Colonic mucosa (tissue), 4 donors: ENCODE measurements at regions not wholly inside any gene's neighbourhood (a gene's known extent, or its start where the extent isn't known, plus 50 kb on each side); places are given as distances from the start of the nearest gene placed in this dataset.

Experiments
- DNase-seq: peaks from one replicate; pipeline ENCODE4 v3.0.0-alpha.2; 2020
- H3K27ac ChIP-seq: fragments of 200-600 bp; one replicate; pipeline ENCODE4 v1.8.0; 2021
- H3K27me3 ChIP-seq: fragments of 200-600 bp; one replicate; pipeline ENCODE4 v1.8.0; 2021
- H3K36me3 ChIP-seq: fragments of 200-600 bp; one replicate; pipeline ENCODE4 v1.8.0; 2021
- H3K4me1 ChIP-seq: fragments of 200-600 bp; one replicate; pipeline ENCODE4 v1.8.0; 2021; ENCODE audit warnings: mild to moderate bottlenecking
- H3K4me3 ChIP-seq: fragments of 200-600 bp; one replicate; pipeline ENCODE4 v1.8.0; 2021
- H3K9ac ChIP-seq, 2 donors: one replicate each; pipeline ENCODE4 v1.7.0; 2013; ENCODE audit warnings: control low read depth in 2 of 2, low read depth in 2 of 2, low read length in 2 of 2
- H3K9me3 ChIP-seq: fragments of 200-600 bp; one replicate; pipeline ENCODE4 v1.8.0; 2021
- CTCF ChIP-seq: fragments of 200-600 bp; IDR thresholded peaks from one replicate; pipeline ENCODE4 v1.8.0; 2022; ENCODE audit warnings: antibody characterized with exemption, mild to moderate bottlenecking
- intact Hi-C: fragments of 100-400 bp; cut with DNase I; formaldehyde crosslinking; loops from one replicate; pipeline ENCODE4 v1.14.1; 2022
- donor health status: healthy.
- donor health status: DM: no; HTN: no; CAD: no.
- donor health status: DM: no; HTN: no; CAD: no.

- intact Hi-C loops, result no loop called here
- H3K27me3 ChIP-seq, result no peaks in the 10 kb centered on the region
- H3K9me3 ChIP-seq, result no peaks in the 10 kb centered on the region
- TF ChIP-seq CTCF, result no peak
- H3K27ac ChIP-seq, result no peak overlapping the region
- no peak for DNase-seq
- H3K9ac ChIP-seq, result no peak overlapping the region
- no peaks in the 10 kb centered on the region for H3K36me3 ChIP-seq
- H3K4me1 ChIP-seq, result no peaks in the 10 kb centered on the region
- no peak overlapping the region for H3K4me3 ChIP-seq
Observed at GRCh38 chr1:166272851-166273250, 106.0 kb upstream of the FAM78B start.

- H3K4me1 ChIP-seq, result no peaks in the 10 kb centered on the region
- no peak overlapping the region for H3K9ac ChIP-seq
- no peaks in the 10 kb centered on the region for H3K9me3 ChIP-seq
- no peak overlapping the region for H3K27ac ChIP-seq
- H3K36me3 ChIP-seq, result no peaks in the 10 kb centered on the region
- TF ChIP-seq CTCF, result no peak
- H3K4me3 ChIP-seq, result no peak overlapping the region
- intact Hi-C loops, result no loop called here
- DNase-seq, result no peak
- no peaks in the 10 kb centered on the region for H3K27me3 ChIP-seq
Observed at GRCh38 chr1:166273618-166274017, 106.8 kb upstream of the FAM78B start.

GRCh38 chr1:166282391-166283137, 115.8 kb upstream of the FAM78B start:
- intact Hi-C loops, result no loop called here
- Histone ChIP-seq H3K27ac (no peak overlapping the region), H3K4me1 (no peaks in the 10 kb centered on the region), H3K36me3 (no peaks in the 10 kb centered on the region), H3K4me3 (no peak overlapping the region), H3K9ac (no peak overlapping the region), H3K9me3 (no peaks in the 10 kb centered on the region), H3K27me3 (no peaks in the 10 kb centered on the region)
- no peak for DNase-seq
- no peak for TF ChIP-seq CTCF

- H3K27me3 ChIP-seq, result no peaks in the 10 kb centered on the region
- TF ChIP-seq CTCF, result no peak
- H3K4me3 ChIP-seq, result no peak overlapping the region
- no peaks in the 10 kb centered on the region for H3K4me1 ChIP-seq
- no peaks in the 10 kb centered on the region for H3K36me3 ChIP-seq
- H3K9ac ChIP-seq, result no peak overlapping the region
- intact Hi-C loops, result no loop called here
- H3K27ac ChIP-seq, result no peak overlapping the region
- H3K9me3 ChIP-seq, result no peaks in the 10 kb centered on the region
- DNase-seq, result no peak
Observed at GRCh38 chr1:166283190-166283589, 116.4 kb upstream of the FAM78B start.

GRCh38 chr1:166283600-166283999, 116.8 kb upstream of the FAM78B start:
- Histone ChIP-seq H3K4me1 (no peaks in the 10 kb centered on the region), H3K27ac (no peak overlapping the region), H3K27me3 (no peaks in the 10 kb centered on the region), H3K9ac (no peak overlapping the region), H3K4me3 (no peak overlapping the region), H3K9me3 (no peaks in the 10 kb centered on the region), H3K36me3 (no peaks in the 10 kb centered on the region)
- TF ChIP-seq CTCF, result no peak
- no peak for DNase-seq
- intact Hi-C loops, result no loop called here
